ENCODE measurements at regions not wholly inside any gene's neighbourhood (a gene's known extent, or its start where the extent isn't known, plus 50 kb on each side); places are given as distances from the start of the nearest gene placed in this dataset.

DNA sequence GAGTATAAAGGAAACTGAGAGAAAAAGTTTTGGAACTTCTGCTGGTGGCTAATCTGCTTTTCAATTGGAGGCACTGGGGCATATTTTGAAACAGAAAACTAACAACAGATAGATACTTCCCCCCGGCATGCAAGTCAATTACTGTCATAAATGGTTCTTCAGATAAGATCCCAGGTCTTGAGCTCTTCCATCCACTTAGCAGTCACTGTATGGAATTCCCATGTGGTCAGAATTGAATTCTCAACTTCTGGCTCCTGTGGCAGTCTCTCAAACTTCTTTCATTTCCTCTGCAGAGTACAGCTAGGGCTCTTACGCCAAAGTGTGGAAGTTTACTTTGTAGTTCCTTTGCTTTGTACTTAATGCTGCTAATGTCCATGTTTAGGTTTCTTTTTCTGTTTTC is 452.2 kb downstream of the IPO8 start:
- DNase-seq (ENCODE audit: low spot score in 2 of 2) (no peak), ATAC-seq (no peak)
- H3K9me3 Mint-ChIP-seq, result peaks cover 2 to 5% of the 10 kb centered on the region in 2 donors
- H3K27ac Mint-ChIP-seq, result no peak overlapping the region
- no peaks in the 10 kb centered on the region for H3K36me3 Mint-ChIP-seq

DNA sequence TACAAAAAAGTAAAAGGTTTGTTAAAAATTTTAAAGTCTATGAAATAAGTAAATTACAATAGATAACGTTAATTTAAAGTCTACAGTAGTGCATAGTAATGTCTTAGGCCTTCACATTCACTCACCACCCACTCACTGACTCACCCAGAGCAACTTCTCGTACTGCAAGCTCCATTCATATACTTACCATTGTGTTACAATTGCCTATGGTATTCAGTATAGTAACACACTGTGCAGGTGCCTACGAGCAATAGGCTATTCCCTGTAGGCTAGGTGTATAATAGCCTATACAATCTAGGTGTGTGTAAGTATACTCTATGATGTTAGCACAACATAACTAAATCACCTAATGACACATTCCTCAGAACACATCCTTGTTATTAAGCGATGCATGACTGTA is 435.3 kb upstream of the TMTC1 start:
- no peak for ATAC-seq
- no peaks in the 10 kb centered on the region for H3K36me3 Mint-ChIP-seq
- DNase-seq (ENCODE audit: low spot score in 2 of 2), result no peak
- peaks cover 0 to 3% of the 10 kb centered on the region in 2 donors for H3K9me3 Mint-ChIP-seq
- H3K27ac Mint-ChIP-seq, result no peak overlapping the region

DNA sequence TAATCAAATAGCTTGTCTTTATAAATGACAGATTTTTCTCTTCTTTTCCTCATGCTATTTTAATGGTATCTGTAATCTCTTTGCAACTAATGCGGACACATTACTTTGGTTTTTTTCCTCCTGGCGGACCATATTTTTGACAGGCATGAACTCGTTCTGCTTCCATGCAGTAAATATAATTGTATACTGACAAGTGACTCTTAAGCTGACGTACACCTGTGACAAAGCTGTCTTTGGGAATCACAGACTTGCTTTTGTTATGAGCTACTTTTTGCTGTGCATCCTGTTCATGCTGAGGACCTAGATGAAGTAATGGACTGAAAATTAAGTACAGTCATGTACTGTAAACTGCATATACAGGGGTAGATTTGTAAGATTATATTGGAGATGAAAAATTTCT is 434.3 kb upstream of the TMTC1 start:
- Mint-ChIP-seq H3K9me3 (no peaks in the 10 kb centered on the region), H3K27ac (no peak overlapping the region), H3K36me3 (no peaks in the 10 kb centered on the region)
- DNase-seq (ENCODE audit: low spot score in 2 of 2) (no peak), ATAC-seq (no peak)

DNA sequence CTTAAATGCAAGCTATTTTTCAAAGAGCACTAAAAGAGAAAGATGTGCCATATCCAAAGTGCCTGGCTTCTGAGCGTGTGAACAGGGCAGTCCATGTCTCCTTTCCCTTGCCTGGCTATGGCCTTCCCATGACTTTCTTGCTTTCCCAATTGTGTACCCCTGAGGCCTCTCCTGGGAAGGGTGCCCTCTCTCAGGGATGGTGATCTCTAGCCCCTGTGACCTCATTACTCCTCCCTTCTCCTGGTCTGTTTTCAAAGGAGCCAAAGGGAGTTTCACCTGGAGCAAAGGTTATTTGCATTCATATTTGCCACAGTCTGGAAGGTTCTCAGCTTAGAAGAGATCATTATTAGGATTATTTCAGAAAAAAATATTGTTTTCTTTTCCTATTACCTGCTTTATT is 429.4 kb upstream of the TMTC1 start:
- ATAC-seq (no peak), DNase-seq (ENCODE audit: low spot score in 2 of 2) (no peak)
- no peaks in the 10 kb centered on the region for H3K36me3 Mint-ChIP-seq
- peaks cover 0 to 4% of the 10 kb centered on the region in 2 donors for H3K9me3 Mint-ChIP-seq
- H3K27ac Mint-ChIP-seq, result no peak overlapping the region

DNA sequence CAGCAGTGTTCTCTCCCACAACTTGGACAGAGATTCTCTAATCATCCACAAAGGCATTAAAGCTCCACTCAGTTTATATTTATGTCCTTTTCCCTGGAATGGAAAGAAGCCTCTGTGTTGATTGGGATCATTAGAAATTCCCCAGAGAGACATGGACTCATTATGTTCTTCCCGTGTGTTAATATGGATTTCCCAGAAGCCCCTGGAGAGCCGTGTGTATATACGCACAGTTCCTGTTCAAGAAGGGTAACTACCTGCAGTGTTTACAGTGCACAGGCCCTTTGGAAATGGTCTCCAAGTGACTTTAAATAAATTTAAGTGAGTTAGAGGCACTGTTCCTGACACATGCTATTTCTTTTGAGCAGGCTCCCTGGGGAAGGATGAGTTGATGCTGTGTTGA is 428.0 kb upstream of the TMTC1 start:
- Mint-ChIP-seq H3K9me3 (peaks cover 0 to 4% of the 10 kb centered on the region in 2 donors), H3K36me3 (no peaks in the 10 kb centered on the region), H3K27ac (no peak overlapping the region)
- no peak for DNase-seq (ENCODE audit: low spot score in 2 of 2)
- no peak for ATAC-seq

DNA sequence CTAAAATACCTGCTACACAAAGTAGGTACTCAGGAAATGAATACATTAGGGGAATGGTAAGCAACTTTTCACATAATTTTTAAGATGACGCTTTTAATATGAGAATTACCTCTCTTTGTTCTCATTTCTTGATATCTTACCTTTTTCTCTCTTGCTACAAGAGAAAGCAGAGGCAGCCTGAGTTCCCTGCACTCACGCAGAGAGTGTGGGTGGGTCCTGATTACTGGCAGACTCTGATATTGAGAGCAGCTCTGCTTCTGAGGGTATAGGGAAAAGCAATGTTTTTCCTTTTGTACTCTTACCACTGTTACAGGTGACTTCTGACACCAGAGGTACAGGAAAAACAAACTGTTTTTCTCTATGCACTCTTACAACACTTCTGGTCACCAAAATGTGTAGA is 420.2 kb upstream of the TMTC1 start:
- DNase-seq (ENCODE audit: low spot score in 2 of 2) (no peak), ATAC-seq (no peak)
- Mint-ChIP-seq H3K27ac (no peak overlapping the region), H3K9me3 (no peaks in the 10 kb centered on the region), H3K36me3 (no peaks in the 10 kb centered on the region)

DNA sequence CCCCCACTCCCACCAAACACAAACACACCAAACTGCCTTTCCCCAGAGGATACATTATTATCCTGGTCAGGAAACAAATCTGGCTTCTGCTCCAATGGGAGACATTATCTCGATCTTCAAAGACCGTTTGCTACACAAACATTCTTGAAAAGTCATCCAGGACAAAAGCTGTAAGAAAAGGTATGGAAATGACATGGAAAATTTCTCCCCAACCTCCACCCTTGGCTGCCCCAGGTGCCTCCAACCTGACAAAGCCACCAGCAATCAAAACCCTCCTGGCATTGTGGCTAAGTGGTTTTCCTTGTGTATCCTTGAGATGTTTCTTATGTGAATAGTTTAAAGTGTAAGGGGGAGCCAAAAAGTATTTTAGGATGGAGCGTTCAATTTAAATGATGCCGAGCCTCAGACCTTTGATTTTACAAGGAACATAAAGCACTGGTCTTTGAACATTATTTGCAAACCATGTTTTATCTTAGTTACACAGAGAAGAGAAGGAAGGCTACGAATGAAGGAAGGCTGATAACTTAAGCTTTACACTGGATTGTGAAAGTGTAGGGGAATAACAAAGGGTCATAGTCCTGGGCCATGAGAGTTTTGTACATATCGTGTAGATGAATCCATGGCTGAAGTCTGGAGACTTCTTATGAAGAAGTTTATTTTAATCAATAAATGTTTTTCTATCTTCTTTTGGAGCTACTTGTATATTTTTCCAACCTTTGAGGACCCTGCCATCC is 418.9 kb upstream of the TMTC1 start:
- Mint-ChIP-seq H3K36me3 (no peaks in the 10 kb centered on the region), H3K27ac (no peak overlapping the region), H3K9me3 (no peaks in the 10 kb centered on the region)

DNA sequence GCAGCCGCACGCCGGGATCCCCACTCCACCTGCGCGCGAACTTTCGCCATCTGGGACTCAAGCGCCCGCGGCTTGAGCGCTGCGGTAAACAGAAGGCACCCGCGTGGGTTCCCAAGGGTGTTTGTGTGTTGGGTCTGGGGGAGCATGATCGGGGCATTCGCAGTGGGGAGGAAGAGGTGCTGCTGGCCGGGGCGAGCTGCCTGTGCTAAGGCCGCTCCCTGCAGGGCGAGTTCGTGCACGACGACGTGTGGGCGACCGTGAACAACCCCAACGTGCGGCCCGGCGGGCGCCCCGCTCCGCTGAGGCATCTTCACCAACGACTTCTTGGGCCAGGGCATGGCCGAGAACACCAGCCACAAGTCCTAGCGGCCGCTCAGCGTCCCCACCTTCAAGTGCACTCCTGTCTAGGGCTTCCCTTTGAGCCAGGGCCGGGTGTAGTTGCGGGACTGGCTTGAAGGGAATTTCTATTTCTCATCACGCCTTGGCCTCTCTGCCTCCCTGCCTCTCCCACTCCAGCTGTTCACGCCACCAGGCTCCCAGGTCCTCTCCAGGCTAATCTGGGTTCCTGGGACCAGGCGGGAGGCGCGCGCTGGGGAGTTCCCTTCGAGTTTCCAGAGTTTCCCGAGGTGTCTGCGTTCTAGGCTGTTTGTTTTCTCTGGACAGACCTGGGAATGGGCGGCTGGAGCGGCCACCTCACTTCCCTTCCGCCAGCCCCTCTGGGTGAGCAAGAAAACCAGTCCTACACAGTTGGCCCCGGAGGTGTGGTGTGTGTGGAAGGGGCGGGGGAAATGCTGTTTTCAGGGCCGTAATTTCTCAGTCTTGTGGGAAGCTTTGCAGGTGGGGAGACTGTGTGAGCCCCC is 417.8 kb upstream of the TMTC1 start:
- Mint-ChIP-seq H3K27ac (no peak overlapping the region), H3K36me3 (no peaks in the 10 kb centered on the region), H3K9me3 (no peaks in the 10 kb centered on the region)
- DNase-seq (ENCODE audit: low spot score in 2 of 2), result no peak
- ATAC-seq, result no peak

More for the DNA sequence above, 418.9 kb upstream of the TMTC1 start:
- ATAC-seq, result no peak
- no peak for DNase-seq (ENCODE audit: low spot score in 2 of 2)

DNA sequence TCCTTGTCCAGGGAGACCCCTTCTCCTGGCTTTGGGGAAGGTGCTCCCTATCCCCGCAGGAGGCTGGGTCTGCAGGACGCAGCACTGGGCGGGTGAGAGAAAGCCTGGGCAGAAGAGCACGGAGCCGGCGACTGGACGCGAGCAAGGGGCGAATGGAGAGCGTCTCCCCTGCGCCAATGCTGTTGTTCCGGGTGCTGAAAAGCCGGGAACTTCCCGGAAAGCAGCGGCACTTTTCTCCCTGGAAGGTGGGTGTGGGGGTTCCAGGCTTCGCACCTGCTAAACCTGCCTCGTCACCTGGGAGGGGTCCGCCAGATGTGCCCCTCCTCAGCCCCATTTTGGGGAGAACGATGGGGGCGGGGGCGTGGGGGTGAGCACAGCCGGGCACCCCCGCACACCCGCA is 417.1 kb upstream of the TMTC1 start:
- no peaks in the 10 kb centered on the region for H3K9me3 Mint-ChIP-seq
- ATAC-seq (no peak), DNase-seq (ENCODE audit: low spot score in 2 of 2) (no peak)
- H3K27ac Mint-ChIP-seq, result no peak overlapping the region
- H3K36me3 Mint-ChIP-seq, result no peaks in the 10 kb centered on the region

DNA sequence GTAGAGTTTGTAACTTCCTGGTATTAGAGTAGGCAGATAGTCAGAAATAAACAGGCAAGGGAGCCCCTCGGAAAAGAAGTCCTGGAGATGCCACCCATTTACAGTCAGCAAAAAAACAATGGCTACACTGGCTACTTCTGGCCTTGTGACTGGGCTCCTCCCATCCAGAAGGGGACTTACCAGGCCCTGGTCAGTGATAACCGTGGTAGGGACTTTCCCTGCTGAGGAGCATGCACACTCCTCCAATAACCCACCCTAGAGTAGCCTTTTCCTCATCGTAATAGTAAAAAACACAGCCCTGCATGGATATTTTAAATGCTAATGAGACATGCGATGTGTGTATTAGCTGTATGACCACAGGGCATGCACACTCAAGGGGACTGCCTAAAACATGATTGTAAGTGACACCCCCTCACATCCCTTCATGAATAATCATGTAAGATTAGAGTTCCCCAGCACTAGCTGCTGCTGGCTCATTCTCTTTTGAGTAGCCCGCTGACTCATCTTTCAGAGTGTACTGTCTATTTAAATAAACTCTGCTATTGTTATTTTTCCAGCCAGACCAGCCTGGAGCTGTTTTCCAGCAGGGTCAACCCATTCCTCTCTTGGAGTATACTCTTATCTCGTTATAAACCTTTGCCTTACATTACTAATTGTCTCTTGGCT is 413.8 kb upstream of the TMTC1 start:
- no peaks in the 10 kb centered on the region for H3K9me3 Mint-ChIP-seq
- H3K36me3 Mint-ChIP-seq, result no peaks in the 10 kb centered on the region
- ATAC-seq, result no peak
- DNase-seq (ENCODE audit: low spot score in 2 of 2), result no peak
- H3K27ac Mint-ChIP-seq, result no peak overlapping the region

DNA sequence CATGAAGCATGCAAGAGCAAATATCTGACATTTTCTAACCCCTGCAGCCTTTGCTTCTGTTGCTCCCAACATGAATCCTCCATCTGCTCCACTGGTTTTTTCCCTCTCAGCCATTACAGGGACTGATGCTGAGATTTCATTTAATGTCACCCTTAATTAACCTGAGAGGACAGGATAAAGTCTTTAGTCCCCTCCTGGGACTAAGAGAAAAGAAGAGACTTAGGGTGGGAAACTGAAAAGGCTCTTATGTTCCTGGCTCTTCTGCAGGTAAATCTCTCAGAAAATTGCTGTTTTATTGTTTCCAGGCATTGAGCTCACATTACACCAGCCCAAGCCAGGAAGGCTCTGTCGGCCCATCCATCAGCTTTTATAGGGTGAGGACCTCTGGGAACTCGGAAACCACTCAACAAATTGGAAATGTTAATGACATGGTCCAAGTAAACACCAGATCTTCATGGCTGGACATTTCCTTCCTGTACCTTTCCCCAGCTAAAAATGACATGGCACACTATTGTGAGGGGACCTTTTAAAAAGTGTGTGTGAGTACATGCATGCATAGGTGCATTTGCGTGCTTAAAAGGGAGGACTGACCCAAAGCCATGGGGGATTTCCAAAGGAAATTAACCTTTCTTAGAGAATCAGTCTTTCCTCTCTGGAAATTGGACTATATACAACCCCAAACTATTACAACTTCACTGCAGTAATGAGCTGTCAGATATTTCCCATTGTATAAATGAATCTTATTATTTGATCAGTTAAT is 408.1 kb upstream of the TMTC1 start:
- Mint-ChIP-seq H3K9me3 (no peaks in the 10 kb centered on the region), H3K27ac (no peak overlapping the region), H3K36me3 (no peaks in the 10 kb centered on the region)
- DNase-seq (ENCODE audit: low spot score in 2 of 2) (no peak), ATAC-seq (no peak)

DNA sequence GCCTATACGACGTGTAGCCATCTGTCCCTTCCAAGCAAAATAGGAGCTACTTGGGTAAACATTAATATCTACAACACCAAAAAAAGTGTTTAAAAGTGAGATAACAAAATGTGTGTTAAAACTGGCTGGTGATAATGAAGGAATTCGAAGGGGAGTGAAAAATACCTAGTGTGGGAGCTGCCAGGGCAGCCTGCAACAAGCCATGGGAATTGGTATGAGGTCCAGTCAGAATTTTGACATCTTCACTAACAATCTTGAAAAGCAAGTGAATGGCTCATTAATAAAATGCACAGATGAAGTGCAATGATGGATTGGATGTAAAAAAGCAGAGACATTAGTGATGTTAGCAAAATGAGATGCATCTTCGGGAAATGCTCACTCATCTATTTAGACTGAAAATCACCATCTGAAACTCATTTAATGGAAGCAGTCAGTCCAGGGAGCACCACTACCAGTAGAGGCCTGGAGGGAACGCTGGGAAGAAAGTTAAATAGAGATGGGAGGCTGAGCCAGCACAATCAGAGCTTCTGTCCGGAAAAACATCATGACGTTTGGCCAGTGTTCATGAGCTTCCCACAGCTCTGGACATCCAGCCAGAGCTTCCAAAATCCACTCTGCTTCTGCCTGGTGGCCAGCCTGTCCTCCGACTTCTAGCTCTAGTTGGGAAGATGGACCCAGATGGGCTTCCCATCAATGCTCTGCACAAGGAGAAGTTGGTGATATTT is 405.0 kb upstream of the TMTC1 start:
- DNase-seq (ENCODE audit: low spot score in 2 of 2) (no peak), ATAC-seq (no peak)
- H3K9me3 Mint-ChIP-seq, result no peaks in the 10 kb centered on the region
- H3K27ac Mint-ChIP-seq, result no peak overlapping the region
- no peaks in the 10 kb centered on the region for H3K36me3 Mint-ChIP-seq

DNA sequence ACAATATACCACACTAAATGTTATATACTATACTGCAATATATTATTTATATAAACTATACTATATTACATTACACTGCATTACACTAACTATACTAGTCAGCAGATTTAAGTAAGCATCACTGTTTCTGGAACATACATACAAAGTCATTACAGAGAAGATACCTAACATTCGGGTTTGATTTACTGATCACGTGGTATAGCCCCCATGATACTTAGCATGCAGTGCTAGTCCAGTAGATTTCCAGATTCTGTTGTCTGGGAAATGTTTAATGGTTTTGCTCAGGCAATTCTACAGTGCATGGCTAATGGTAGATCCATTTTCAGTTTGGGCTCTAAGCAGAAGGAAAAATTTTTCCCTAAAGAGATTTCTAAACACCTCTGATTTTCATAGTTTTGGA is 403.7 kb upstream of the TMTC1 start:
- ATAC-seq (no peak), DNase-seq (ENCODE audit: low spot score in 2 of 2) (no peak)
- no peaks in the 10 kb centered on the region for H3K36me3 Mint-ChIP-seq
- no peak overlapping the region for H3K27ac Mint-ChIP-seq
- no peaks in the 10 kb centered on the region for H3K9me3 Mint-ChIP-seq

DNA sequence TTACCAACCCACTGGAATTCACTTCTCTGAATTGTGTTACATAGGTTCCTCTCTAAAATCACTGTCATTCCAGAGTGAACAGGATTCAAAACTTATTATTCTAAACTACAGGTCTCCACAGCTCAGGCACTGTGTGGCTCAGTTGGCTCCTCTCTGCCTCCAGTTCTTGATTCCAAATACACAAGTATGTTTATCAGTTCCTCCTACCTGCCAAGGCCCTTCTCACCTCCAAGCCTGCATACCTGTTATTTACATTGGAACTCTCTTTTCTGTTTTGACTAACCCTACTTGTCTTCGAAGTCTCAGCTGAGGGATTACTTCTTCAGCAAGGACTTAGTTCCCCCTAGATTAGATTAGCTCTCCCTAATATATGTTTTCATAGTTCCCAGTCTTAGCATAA is 397.6 kb upstream of the TMTC1 start:
- no peaks in the 10 kb centered on the region for H3K36me3 Mint-ChIP-seq
- peaks cover 0 to 4% of the 10 kb centered on the region in 2 donors for H3K9me3 Mint-ChIP-seq
- ATAC-seq (no peak), DNase-seq (ENCODE audit: low spot score in 2 of 2) (no peak)
- no peak overlapping the region for H3K27ac Mint-ChIP-seq

DNA sequence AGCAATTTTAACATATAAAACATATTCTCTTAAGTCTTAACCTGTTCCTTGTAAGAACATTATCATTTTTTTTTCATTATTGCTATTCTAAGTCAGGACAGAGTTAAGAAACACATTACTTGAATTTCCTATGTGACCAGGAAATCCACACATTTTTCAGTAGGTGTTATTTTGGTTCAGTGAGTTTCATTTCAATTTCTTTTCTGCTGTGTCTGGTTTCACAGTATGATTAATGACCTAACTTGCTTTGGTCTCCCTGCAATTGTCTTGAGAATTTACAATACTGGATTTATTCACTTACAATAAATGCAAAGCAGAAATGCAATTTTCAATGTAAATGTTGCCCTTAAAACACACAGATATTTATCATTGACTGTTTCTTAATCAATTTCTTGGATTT is 396.9 kb upstream of the TMTC1 start:
- Mint-ChIP-seq H3K9me3 (peaks cover 0 to 4% of the 10 kb centered on the region in 2 donors), H3K27ac (no peak overlapping the region), H3K36me3 (no peaks in the 10 kb centered on the region)
- no peak for DNase-seq (ENCODE audit: low spot score in 2 of 2)
- no peak for ATAC-seq

DNA sequence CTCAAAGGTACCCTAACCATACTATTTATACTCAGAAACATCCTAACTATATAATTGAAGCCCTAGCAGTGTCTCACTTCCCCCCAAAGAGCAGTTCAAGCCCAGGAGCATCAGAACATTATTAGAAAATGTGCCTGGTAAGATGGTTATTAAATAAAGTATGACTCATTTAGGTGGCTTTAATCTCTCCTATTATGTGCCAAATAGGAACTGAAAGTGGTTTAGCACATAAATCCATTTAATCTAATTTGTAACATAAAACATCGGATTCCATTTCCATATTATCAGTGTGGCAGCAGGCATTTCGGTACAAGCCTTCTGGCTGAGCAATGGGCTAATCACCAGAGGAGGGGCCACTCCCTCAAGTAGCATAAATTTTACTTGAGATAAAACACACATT is 395.2 kb upstream of the TMTC1 start:
- DNase-seq (ENCODE audit: low spot score in 2 of 2) (no peak), ATAC-seq (no peak)
- Mint-ChIP-seq H3K27ac (no peak overlapping the region), H3K36me3 (no peaks in the 10 kb centered on the region), H3K9me3 (peaks cover 4% of the 10 kb centered on the region in 2 donors)

Data from activated naive CD4-positive, alpha-beta T cell treated with anti-CD3 and anti-CD28 coated beads, Interleukin-2, amount 50 U/mL, for 72 hours (primary cell).